GM12872 (cell line): ENCODE measurements at regions not wholly inside any gene's neighbourhood (a gene's known extent, or its start where the extent isn't known, plus 50 kb on each side); places are given as distances from the start of the nearest gene placed in this dataset.

Experiments used
- CTCF ChIP-seq: IDR thresholded peaks from 3 replicates; pipeline ENCODE4 v1.5.1; 2011; ENCODE audit warnings: low read depth, mild to moderate bottlenecking, low read length, moderate library complexity; ENCODE audit not compliant: insufficient read depth

GRCh38 chrX:793216-793770 is 162.7 kb downstream of the SHOX start:
- no peak for TF ChIP-seq CTCF

- TF ChIP-seq CTCF: no peak
Measured at GRCh38 chrX:791479-792034, 161.0 kb downstream of the SHOX start.

- no peak for TF ChIP-seq CTCF
Measured at GRCh38 chrX:790783-791360, 160.3 kb downstream of the SHOX start.

- no peak for TF ChIP-seq CTCF
Measured at GRCh38 chrX:790041-790506, 159.5 kb downstream of the SHOX start.

GRCh38 chrX:789096-789495 is 158.5 kb downstream of the SHOX start:
- TF ChIP-seq CTCF: no peak

GRCh38 chrX:786441-786881 is 155.9 kb downstream of the SHOX start:
- TF ChIP-seq CTCF: no peak

GRCh38 chrX:784829-785228 is 154.2 kb downstream of the SHOX start:
- TF ChIP-seq CTCF: no peak
